H1 (cell line): ENCODE measurements at regions not wholly inside any gene's neighbourhood (a gene's known extent, or its start where the extent isn't known, plus 50 kb on each side); places are given as distances from the start of the nearest gene placed in this dataset.

ENCODE experiments used
- BRCA1 ChIP-seq: IDR thresholded peaks from 2 replicates; pipeline ENCODE4 v1.6.1; 2012; ENCODE audit warnings: low read depth, low read length, improper control_type of control experiment
- CHD2 ChIP-seq: IDR thresholded peaks from 2 replicates; pipeline ENCODE4 v1.6.1; 2012; ENCODE audit warnings: low read length, improper control_type of control experiment
- EGR1 ChIP-seq: IDR thresholded peaks from 2 replicates; pipeline ENCODE4 v1.6.1; 2011; ENCODE audit warnings: low read depth, low read length, borderline replicate concordance
- EP300 ChIP-seq, 2 experiments: IDR thresholded peaks; 1 replicate in 1 of 2; 2 replicates in 1 of 2; pipeline ENCODE4 v1.6.1; 2011 to 2012; ENCODE audit warnings: low read depth in 2 of 2, low read length in 2 of 2, mild to moderate bottlenecking in 2 of 2, borderline replicate concordance in 1 of 2, inconsistent platforms in 1 of 2, moderate library complexity in 1 of 2
- FOSL1 ChIP-seq: IDR thresholded peaks from 2 replicates; pipeline ENCODE4 v1.6.1; 2011; ENCODE audit warnings: mild to moderate bottlenecking, low read depth, low read length, moderate library complexity; ENCODE audit not compliant: insufficient read depth
- POLR2A ChIP-seq, 2 experiments: IDR thresholded peaks; 1 replicate in 1 of 2; 2 replicates in 1 of 2; pipeline ENCODE4 v1.6.1; 2011; ENCODE audit warnings: low read depth in 2 of 2, low read length in 2 of 2, mild to moderate bottlenecking in 2 of 2; ENCODE audit errors: control extremely low read depth in 1 of 2
- POU5F1 ChIP-seq: IDR thresholded peaks from 2 replicates; pipeline ENCODE4 v1.6.1; 2011; ENCODE audit warnings: low read depth, mild to moderate bottlenecking, low read length, moderate library complexity
- RNF2 ChIP-seq: fragments of 200-900, 300-1000 bp; sonication (generic); IDR thresholded peaks from 2 replicates; pipeline ENCODE4 v1.7.1; 2016; ENCODE audit warnings: borderline replicate concordance, low read depth, mild to moderate bottlenecking, antibody characterized with exemption, low read length; ENCODE audit not compliant: poor library complexity, severe bottlenecking; ENCODE audit errors: missing control alignments
- SAP30 ChIP-seq: fragments of 300-600 bp; sonication (generic); IDR thresholded peaks from 2 replicates; pipeline ENCODE4 v1.7.1; 2012; ENCODE audit warnings: low read length, moderate library complexity, mild to moderate bottlenecking, inconsistent platforms; ENCODE audit not compliant: insufficient read depth, insufficient replicate concordance
- SP1 ChIP-seq: IDR thresholded peaks from 2 replicates; pipeline ENCODE4 v1.6.1; 2011; ENCODE audit warnings: low read depth, low read length
- TAF1 ChIP-seq: IDR thresholded peaks from 2 replicates; pipeline ENCODE4 v1.6.1; 2011; ENCODE audit warnings: mild to moderate bottlenecking, low read depth, low read length
- TBP ChIP-seq: IDR thresholded peaks from 2 replicates; pipeline ENCODE4 v1.6.1; 2011; ENCODE audit warnings: low read depth, low read length, improper control_type of control experiment
- TF ChIP-seq, protein P1 (sequence below), 3 experiments: IDR thresholded peaks; 1 replicate in 2 of 3; 2 replicates in 1 of 3; pipeline versions ENCODE4 v1.5.1 to v1.6.1; 2011; ENCODE audit warnings: low read length in 3 of 3, mild to moderate bottlenecking in 3 of 3, inconsistent platforms in 2 of 3, low read depth in 1 of 3, moderate library complexity in 1 of 3; ENCODE audit not compliant: insufficient read depth in 1 of 3; ENCODE audit errors: control extremely low read depth in 1 of 3
- TF ChIP-seq, protein P2 (sequence below): IDR thresholded peaks from 2 replicates; pipeline ENCODE4 v1.6.1; 2012; ENCODE audit warnings: inconsistent platforms

DNA sequence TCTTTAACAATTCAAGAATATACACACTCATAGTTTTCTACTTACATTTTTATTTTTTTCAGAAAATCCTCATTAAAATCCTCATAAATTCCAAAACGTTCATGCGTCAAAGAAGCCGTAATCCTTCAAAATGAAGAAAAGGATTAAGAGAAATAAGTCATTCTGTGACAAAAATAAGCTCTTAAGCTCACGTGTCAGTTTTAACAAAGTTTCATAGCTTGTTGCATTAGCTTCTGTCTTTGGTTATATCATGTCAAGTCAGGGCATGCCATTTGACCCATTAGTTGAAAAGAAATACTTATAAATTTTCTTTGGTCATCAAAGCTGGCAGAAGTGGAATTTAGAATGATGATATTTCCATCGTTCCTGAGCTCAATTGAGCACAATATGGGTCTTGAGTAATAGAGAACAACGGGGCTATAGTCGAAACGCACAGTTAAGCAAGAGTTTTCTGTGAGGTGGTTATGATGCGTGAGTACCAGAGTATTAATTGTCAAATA lies 185.2 kb upstream of the CTSO start:
- TF ChIP-seq, protein P1, sequence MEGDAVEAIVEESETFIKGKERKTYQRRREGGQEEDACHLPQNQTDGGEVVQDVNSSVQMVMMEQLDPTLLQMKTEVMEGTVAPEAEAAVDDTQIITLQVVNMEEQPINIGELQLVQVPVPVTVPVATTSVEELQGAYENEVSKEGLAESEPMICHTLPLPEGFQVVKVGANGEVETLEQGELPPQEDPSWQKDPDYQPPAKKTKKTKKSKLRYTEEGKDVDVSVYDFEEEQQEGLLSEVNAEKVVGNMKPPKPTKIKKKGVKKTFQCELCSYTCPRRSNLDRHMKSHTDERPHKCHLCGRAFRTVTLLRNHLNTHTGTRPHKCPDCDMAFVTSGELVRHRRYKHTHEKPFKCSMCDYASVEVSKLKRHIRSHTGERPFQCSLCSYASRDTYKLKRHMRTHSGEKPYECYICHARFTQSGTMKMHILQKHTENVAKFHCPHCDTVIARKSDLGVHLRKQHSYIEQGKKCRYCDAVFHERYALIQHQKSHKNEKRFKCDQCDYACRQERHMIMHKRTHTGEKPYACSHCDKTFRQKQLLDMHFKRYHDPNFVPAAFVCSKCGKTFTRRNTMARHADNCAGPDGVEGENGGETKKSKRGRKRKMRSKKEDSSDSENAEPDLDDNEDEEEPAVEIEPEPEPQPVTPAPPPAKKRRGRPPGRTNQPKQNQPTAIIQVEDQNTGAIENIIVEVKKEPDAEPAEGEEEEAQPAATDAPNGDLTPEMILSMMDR (IDR thresholded peaks at IDR 0.05; ENCODE audit: control extremely low read depth in 1 of 3, insufficient read depth in 1 of 3, low read depth in 1 of 3, low read length in 3 of 3), result no peak
- TF ChIP-seq POU5F1 (no peak), TAF1 (no peak), TBP (no peak), EP300 (IDR thresholded peaks at IDR 0.05; ENCODE audit: borderline replicate concordance in 1 of 2, low read depth in 2 of 2, low read length in 2 of 2) (no peak), BRCA1 (no peak), CHD2 (no peak), FOSL1 (no peak), SP1 (no peak), SAP30 (no peak), POLR2A (IDR thresholded peaks at IDR 0.05; ENCODE audit: control extremely low read depth in 1 of 2, low read depth in 2 of 2, low read length in 2 of 2) (no peak), RNF2 (no peak), EGR1 (no peak)
- TF ChIP-seq, protein P2, sequence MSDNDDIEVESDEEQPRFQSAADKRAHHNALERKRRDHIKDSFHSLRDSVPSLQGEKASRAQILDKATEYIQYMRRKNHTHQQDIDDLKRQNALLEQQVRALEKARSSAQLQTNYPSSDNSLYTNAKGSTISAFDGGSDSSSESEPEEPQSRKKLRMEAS, result no peak
